SKM-1 (cell line): ENCODE measurements at regions not wholly inside any gene's neighbourhood (a gene's known extent, or its start where the extent isn't known, plus 50 kb on each side); places are given as distances from the start of the nearest gene placed in this dataset.
"Not testable (repeated sequence)": the region's sequence is repeated elsewhere in the genome, so short reads cannot be mapped to it uniquely, and the experiment has no call there.

Experiments
- DNase-seq: peaks from one replicate; lab custom pipeline; 2025; ENCODE audit not compliant: unreplicated experiment; lab: John Stamatoyannopoulos, UW

- DNase-seq, result no peak
Observed at GRCh38 chr3:95826419-95826818, 988.0 kb upstream of the EPHA6 start.

- no peak for DNase-seq
Observed at GRCh38 chr3:95832146-95832545, 982.2 kb upstream of the EPHA6 start.

GRCh38 chr3:95860628-95861027 lies 953.8 kb upstream of the EPHA6 start:
- not testable (repeated sequence) for DNase-seq

GRCh38 chr3:95883801-95884200 lies 930.6 kb upstream of the EPHA6 start:
- DNase-seq, result no peak

- DNase-seq, result no peak
Observed at GRCh38 chr3:95886616-95887015, 927.8 kb upstream of the EPHA6 start.

- DNase-seq, result no peak
Observed at GRCh38 chr3:95887114-95887513, 927.3 kb upstream of the EPHA6 start.

GRCh38 chr3:95894820-95895219 lies 919.6 kb upstream of the EPHA6 start:
- no peak for DNase-seq

GRCh38 chr3:95899494-95899893 lies 914.9 kb upstream of the EPHA6 start:
- DNase-seq, result no peak

- DNase-seq, result no peak
Observed at GRCh38 chr3:95899911-95900310, 914.5 kb upstream of the EPHA6 start.

GRCh38 chr3:95901948-95902347 lies 912.4 kb upstream of the EPHA6 start:
- DNase-seq, result no peak

GRCh38 chr3:95905182-95905581 lies 909.2 kb upstream of the EPHA6 start:
- DNase-seq, result no peak

- DNase-seq, result no peak
Observed at GRCh38 chr3:95911767-95912166, 902.6 kb upstream of the EPHA6 start.

- DNase-seq, result no peak
Observed at GRCh38 chr3:95923496-95924210, 890.7 kb upstream of the EPHA6 start.

GRCh38 chr3:95926904-95927501 lies 887.4 kb upstream of the EPHA6 start:
- DNase-seq, result no peak

- DNase-seq, result no peak
Observed at GRCh38 chr3:95934181-95934580, 880.2 kb upstream of the EPHA6 start.

GRCh38 chr3:95939235-95939809 lies 875.1 kb upstream of the EPHA6 start:
- no peak for DNase-seq

- DNase-seq, result no peak
Observed at GRCh38 chr3:95965704-95966336, 848.6 kb upstream of the EPHA6 start.

GRCh38 chr3:95971573-95971972 lies 842.8 kb upstream of the EPHA6 start:
- peak; percentile 6 for DNase-seq

GRCh38 chr3:95994338-95994737 lies 820.1 kb upstream of the EPHA6 start:
- no peak for DNase-seq

GRCh38 chr3:96000966-96001365 lies 813.4 kb upstream of the EPHA6 start:
- no peak for DNase-seq

GRCh38 chr3:96007650-96008195 lies 806.7 kb upstream of the EPHA6 start:
- no peak for DNase-seq

- no peak for DNase-seq
Observed at GRCh38 chr3:96012939-96013338, 801.5 kb upstream of the EPHA6 start.
